ENCODE measurements at regions not wholly inside any gene's neighbourhood (a gene's known extent, or its start where the extent isn't known, plus 50 kb on each side); places are given as distances from the start of the nearest gene placed in this dataset.

DNA sequence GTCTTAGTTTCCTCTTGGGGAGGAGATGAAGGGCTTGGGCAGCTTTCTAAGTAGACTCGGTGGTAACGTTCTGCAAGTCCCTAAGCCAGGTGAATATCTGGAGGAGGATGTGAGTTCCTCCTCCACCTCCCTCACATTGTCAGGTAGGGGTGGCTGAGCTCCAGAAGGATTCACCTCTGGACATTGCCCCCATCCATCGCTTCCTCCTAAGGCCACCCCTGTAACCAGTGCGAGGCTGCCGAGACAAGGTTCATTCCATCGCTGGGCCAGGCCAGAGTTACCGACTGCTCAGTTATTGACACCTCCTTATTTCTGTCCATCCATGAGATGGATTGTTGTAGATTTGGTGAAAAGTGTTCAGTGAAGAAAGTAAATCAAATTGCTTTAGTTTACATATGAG, 334.1 kb upstream of the KLF6 start:
- DNase-seq (ENCODE audit: low read depth in 2 of 2) = no peak

DNA sequence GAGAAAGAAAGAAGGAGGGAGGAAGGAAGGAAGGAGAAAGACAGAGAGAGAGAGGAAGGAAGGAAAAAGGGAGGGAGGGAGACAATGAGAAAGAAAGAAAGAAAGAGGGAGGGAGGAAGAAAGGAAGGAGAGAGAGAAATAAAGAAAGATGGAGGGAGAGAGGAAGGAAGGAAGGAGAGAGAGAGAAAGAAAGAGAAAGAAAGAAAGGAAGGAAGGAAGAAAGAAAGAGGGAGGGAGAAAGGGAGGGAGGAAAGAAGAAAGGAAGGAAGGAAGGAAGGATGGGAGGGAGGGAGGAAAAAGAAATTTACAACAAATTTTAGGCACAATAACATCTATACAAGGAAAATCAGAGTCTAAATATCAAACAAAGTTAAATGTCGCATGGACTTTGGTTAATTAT, 332.6 kb upstream of the KLF6 start:
- no peak for DNase-seq (ENCODE audit: low read depth in 2 of 2)

DNA sequence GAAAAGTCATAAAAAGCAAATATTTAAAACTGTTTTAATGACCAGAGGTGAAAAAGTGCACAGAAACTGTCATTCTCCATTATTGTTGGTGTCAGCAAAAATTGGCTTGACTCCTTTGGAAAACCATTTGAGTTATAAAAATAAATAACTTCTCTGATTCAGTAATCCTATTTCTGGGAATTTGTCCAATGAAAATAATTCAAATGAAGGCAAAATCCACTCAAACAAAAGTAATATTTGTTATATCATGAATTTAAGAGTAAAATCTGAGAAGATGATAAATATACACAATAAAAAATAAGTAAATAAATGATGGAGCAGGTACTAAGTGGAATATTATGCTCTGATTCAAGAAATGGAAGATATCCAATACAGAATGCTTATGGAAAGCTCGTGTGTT, 326.6 kb upstream of the KLF6 start:
- DNase-seq (ENCODE audit: low read depth in 2 of 2) = no peak

DNA sequence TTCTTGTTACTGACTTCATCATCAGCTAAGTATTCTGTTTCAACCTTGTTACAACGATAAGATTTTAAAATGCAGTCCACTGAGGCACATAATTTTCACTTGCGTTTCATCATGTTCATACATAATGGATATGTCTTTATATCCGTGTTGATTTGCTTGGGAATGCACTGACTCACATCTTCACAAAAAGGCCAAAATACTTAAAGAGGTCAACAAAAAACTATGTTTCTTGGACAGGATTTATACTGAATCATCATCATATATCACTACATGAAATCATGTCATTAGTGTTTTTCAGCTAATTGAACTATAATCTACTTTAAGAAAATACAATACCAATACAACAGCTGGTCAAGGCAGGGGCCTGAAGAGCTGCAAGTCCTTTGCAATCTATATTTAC, 324.5 kb upstream of the KLF6 start:
- DNase-seq (ENCODE audit: low read depth in 2 of 2) = no peak

DNA sequence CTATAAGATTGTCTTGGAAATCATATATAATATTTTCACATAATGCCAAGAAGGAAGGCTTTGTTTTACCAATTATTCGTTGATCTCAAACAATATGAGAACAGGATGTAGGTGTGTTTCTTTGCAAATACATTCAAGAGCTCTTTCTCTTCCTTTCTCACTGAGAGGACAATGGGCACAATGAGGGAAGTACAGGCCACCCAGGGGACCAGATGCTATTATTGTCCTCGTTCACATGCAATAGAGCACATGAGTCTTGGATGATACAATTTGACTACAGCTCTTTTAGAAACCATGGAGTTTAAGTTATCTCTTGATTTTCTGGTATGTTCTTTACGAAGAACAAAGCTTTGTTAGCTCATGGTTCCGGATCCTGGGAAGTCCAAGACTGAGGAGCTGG, 323.7 kb upstream of the KLF6 start:
- DNase-seq (ENCODE audit: low read depth in 2 of 2) = no peak

DNA sequence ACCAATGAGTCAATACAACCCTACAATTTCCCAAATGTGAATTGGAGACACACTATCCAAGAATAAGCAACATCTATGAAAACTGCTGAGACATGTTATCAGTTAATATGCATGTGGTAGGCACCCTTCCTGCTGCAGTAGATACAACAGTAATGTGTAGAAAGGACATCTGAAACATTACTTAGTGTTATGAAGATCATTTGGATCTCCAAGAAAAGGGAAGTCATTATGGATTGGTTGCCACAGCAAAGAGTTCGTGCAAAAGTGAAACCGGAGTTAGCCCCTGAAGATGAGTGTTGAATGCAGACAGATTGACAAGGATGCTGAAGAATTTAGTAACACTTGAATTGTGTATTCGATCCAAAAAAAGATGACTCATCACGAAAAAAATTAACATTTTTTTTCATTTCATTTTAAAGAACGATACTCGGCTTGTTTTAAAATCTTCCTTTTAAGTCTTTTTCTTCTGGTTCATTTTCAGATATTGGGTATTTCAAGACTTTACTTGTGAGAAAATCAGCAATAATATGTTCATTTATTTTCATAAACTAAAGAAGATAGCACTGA, 322.4 kb upstream of the KLF6 start:
- DNase-seq (ENCODE audit: low read depth in 2 of 2) = no peak

DNA sequence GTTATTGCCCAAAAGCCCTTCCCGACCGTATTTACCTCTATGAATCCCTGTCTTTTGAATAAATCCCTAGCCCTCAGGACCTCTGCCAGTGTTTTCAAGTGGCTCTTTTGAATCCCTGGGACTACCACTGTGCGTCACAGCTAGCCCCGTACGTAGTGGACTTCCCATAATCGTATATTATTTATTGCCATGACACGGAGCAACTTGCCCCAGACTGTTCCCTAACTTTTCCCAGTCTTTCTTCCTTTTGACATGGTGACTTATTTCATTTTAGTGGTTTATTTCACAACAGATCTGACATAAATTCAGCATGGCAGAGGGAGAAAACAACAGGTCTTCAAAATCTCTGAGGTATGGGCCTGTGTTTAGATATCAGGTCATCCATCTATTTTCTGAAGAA, 318.6 kb upstream of the KLF6 start:
- DNase-seq (ENCODE audit: low read depth in 2 of 2) = no peak

DNA sequence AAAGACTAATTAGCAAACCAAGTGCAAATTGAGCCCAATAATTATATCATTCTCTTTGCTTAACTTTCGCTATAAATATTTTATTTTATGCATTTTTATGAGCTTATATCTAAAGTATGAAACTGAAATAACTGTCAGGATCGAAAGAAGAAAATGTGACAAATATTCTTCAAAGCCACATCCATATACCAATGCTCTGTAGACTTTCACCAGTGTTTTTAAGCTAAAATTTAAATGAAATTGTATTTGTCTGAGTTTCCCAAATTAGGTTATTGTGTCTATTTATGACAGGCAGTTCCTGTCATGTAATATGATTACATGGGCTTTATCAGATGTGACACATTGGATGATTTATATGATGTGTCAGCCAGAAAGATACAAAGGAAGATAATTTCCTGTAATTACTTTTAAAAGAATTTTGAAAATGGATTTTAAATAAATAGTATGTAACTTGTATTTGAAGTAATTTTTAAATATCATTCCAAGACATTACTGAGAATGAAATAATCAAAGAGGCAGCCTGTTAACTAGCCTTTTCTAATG, 317.9 kb upstream of the KLF6 start:
- DNase-seq (ENCODE audit: low read depth in 2 of 2) = no peak

DNA sequence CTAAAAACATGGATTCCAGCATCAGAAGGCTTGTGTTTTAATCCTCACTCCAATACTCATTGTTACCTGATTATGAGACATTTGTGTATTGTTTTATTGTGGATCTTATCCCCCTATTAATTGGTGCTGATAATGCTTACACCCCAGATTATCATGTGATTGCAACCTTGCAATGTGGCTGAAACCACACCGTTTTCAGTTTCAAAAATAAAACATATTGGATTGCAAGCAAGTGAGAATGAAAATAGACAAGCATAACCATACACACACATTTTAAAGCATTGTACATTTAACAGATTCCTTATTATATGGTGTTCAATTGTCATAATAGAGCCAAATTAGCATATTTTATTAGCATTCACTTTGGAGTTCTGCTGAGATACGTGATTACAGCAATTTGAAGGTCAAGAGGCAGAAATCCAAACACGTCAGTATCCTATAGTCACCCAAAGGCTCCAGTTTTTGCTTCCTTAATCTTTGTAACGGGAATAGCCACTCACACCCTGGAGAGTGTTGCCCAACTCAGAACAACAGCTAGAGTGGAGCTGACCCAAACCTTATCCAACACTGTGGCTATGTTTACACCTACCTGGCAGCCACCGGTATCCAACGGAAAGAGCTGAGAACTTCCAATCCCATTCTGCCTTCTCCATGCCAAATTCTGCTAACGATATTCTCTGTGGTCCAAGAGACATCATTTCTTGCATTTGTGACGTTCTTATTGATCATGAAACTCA, 317.1 kb upstream of the KLF6 start:
- no peak for DNase-seq (ENCODE audit: low read depth in 2 of 2)

DNA sequence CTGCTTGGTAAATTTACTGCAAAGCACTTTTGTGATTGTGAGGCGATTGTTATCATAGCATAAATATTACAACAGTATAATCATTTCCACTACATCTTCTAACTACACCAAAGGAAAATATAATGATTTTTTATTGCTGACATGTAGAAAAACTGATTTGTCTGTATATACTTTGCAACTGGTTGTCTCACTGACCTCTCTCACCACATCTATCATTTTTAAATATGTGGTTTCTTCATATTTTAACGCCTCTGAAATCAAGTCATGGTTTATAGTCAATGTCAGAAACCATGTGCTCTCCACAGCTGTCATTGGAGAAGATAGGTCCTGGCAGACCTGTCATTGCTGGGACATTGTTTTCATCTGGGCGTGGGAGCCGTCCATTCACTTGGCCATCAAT, 315.4 kb upstream of the KLF6 start:
- no peak for DNase-seq (ENCODE audit: low read depth in 2 of 2)

DNA sequence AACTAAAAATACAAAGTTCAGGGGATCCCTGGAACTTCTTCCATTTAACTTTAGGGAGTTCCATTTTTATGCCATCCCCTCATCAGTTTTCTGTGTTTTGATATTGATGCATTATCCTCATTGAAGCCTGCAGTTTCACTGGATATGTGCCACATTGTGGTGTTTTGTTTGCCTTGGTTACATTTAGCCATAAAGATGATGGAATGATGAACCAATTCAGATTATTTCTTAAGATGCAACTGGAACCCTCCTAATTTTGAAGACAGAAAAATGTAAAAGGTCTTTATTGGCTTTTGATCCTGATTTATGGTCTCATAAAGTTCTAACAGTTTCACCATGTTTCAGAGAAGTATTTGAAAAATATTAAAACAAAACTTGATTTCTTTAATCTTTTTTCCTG, 314.2 kb upstream of the KLF6 start:
- DNase-seq (ENCODE audit: low read depth in 2 of 2) = no peak

DNA sequence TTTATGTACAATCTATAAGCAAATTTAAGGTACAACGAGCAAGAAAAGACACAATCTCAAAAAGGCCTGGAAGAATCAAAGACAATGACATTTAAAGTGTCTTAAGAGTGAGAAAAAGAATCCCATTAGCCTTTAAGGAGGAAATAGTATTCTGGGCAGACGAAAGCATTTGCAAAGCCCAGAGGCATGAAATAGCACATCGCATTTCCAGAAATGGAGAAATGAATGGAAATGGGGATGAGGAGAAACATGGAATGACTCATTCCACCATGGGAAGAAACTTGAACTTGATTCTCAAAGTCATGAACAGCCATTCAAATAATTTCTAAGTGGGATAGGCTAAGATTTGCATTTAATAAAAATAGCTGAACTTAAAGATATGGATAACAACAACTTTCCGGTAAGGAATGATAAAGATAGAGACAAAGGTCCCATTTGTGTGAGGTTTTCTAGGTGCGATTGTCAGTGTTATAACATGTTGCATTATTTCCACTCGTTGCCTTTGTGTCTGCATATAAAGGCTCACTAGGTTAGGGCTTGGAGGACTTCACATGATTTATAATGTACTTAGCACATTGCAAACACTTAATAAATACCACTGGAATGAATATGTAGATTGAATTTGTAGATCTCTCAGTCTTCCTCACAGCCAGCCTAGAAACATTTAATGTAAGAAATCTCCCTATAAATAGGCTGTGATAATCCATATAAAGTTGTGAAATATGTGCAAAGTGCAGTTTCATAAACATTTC, 310.3 kb upstream of the KLF6 start:
- no peak for DNase-seq (ENCODE audit: low read depth in 2 of 2)

DNA sequence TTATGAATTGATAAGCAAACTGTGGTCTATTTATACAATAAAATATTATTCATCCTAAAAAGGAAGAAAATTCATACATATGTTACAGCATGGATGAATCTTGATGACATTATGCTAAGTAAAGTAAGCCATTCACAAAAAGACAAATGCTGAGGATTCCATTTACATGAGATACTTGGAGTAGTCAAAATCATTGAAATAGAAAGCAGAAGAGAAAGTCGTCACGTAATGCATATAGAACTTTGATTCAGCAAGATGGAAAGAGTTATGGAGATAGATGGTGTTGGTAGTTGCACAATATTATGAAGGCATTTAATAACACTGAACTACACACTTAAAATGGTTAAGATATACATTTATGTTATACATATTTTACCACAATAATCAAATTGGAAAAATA, 309.7 kb upstream of the KLF6 start:
- no peak for DNase-seq (ENCODE audit: low read depth in 2 of 2)

DNA sequence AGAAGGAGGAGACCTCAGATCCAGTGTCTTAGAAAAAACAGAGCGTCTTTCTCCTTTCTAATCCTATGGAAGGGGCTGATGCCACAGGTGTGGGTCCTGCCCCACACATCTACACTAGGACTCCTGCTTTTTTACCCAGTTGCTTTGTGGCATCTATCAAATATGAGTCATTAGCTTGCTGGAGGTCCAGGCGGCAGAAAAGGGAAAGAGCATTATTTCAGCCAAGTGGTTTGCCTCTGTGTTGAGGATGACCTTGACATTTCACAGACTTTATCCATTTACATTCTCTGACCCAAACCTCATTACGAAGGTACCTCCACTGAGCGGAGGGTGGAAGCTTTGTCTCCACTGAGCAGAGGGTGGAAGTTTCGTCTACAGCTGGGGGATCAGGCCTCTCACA, 308.4 kb upstream of the KLF6 start:
- DNase-seq (ENCODE audit: low read depth in 2 of 2) = no peak

DNA sequence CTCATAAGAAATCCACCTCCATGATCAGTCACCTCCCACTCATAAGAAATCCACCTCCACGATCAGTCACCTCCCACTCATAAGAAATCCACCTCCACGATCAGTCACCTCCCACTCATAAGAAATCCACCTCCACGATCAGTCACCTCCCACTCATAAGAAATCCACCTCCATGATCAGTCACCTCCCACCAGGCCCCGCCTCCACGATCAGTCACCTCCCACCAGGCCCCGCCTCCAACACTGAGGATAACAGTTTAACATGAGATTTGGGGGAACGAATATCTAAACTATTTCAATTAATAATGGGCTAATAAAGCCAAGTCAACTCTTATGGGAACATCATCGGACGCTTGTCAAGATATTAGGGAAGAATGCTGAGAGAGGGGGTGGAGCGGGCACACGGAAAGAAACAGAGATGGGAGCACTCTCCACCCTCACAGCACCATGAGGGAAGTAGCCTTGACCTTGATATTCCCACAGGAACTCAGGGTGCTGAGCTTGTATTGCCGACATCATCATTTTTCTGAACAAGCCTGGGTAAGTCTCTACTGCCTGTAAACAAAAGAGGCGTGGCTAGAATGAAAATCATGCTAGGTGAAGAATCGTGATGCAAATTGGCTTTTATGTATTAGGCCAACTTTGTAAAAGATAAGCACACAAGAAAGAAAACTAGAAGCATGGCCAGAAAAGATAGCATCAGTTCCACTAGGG, 303.5 kb upstream of the KLF6 start:
- DNase-seq (ENCODE audit: low read depth in 2 of 2) = no peak

DNA sequence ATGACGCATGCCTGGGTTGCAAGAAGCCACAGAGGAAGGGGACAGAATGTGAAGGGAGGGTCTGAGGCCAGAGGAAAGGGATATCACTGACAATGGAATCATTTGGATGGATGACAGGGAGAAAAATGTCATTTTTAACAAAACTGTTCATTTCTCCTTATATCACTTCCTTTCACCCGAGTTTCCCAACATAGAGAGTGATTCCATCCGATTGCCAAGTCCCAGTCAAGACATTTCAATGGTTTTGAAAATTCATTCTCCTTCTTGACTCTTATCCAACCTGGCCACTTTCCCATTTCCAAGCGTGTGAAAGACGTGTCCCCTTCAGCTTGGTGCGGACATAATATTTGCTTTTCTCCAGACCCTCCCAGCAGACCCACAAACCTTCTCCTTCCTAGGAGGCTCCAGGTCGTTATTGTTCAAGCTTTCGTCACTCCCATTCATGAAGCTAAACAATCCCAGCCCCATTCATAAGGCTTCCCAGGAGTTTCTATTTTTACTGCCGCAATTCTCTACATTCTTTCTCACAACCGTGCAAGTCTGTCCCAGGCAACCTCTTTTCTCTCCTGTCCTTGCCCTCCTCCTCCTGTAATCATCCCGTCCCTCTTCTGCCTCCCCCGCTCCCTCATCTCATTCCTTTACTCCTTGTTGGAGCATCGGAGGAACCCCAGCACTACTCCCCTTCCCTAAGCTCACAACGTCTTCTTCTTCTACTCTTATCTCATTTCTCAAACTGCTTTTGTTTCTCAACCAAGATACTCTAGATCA, 301.3 kb upstream of the KLF6 start:
- no peak for DNase-seq (ENCODE audit: low read depth in 2 of 2)

DNA sequence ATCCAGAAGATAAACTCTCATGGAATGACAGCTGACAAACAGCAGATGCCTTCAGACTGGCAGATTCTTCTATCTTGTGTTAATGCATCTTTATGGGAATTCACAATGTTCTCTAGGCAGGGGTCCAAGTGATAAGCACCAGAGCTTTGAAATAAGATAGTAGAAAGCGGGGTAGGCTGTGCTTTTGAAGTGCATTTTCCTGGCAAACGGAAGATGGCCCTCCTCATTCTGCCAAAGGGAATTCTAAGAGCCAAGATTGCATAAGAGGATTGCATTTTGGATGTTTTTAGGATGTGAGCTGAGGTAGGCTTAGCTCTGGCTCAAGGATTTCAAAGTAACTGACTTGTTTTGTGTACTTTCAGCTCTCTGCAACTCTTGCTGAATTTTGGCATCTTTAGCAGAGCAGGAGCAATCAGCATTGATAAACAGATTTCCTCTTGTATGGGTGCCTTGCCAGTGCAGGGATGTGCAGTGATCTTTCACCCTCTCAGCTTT, 298.5 kb upstream of the KLF6 start:
- DNase-seq (ENCODE audit: low read depth in 2 of 2) = no peak

DNA sequence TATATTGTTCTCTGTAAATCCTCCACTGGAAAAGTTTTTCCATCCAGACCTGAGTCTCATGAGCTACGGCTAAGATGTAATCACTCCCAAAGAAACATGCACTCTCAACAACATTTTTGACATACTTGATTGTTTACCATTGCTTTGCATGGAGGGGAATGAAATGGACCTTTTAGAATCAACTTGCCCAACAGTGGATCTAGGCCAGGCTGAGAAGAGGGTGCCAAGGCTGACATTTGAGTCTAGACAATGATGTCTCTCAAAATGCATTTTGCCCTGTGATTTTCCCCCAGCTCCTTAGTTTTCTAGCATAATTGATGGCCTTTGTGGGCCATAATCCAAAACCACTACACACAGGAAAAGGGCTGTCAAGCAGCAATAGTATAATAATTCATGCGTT, 297.9 kb upstream of the KLF6 start:
- DNase-seq (ENCODE audit: low read depth in 2 of 2) = no peak

DNA sequence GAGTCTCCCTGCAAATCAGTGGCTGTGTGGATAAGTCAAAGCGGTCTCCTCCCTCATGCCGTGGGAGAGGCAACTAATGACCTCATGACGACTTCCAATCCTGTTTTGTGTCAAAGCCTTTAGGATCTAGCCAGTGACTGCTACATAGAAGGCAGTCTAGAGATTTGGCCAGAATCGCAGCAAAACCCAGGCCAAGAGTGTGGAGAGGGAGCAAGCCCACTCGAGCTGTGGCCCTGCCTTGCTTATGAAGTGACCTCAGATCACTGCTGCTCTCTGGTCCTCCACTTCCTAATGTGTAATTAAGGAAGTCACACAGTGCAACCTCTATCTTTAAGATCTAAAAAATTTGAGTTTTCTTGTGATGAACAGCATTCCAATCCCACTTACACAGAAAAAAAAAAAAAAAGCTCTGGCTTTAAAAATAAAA, 296.7 kb upstream of the KLF6 start:
- no peak for DNase-seq (ENCODE audit: low read depth in 2 of 2)

DNA sequence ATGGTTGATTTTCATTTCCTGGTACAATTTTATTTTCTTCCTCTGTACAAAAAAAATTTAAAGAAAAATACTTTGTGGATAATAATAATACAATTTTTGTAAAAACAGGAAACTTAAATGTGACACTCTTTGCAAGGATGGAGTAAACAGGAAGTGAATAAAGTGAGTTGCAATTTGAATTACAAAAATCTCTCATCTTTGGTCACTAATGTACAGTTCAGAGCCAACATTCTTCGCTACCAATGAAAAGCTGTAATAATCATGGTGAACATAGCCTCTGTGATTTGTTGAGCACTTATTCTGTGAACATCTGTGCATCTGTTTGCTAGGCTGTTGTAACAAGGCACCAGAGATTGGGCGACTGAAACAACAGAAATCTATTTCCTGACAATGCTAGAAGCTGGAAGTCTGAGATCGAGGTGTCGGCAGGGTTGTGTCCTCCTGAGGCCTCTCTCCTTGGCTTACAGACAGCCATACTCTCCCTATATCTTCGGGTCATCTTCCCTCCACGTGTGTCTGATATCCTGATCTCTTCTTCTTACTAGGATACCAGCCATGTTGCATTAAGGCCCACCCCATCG, 295.3 kb upstream of the KLF6 start:
- no peak for DNase-seq (ENCODE audit: low read depth in 2 of 2)

DNA sequence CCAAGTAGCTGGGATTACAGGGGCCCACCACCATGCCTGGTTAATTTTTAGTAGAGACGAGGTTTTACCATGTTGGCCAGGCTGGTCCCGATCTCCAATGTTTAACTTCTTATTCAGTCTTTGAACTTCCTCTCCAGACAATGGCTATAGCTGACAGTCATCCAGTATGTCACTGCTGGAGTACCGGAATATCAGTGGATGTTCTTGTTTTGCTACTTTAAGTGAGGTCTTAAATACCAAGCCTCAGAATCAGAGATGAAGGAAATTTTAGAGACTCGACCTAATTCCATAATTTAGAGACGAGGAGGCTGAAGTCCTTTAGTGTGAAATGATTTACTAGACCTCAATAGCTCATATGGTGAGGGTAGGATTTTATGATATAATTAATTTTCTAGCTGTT, 294.8 kb upstream of the KLF6 start:
- DNase-seq (ENCODE audit: low read depth in 2 of 2) = no peak
